GM19452 (cell line): ENCODE measurements at regions not wholly inside any gene's neighbourhood (a gene's known extent, or its start where the extent isn't known, plus 50 kb on each side); places are given as distances from the start of the nearest gene placed in this dataset.

ENCODE experiments used
- ATAC-seq: cut with Tn5 transposase; IDR thresholded peaks from one replicate; pipeline ENCODE4 v1.9.1; 2021; ENCODE audit not compliant: unreplicated experiment

GRCh38 chr11:116482716-116483115 is 290.1 kb downstream of the BUD13 start:
- no peak for ATAC-seq

- ATAC-seq = no peak
Measured at GRCh38 chr11:116481126-116481675, 291.6 kb downstream of the BUD13 start.

GRCh38 chr11:116478669-116479668 is 293.8 kb downstream of the BUD13 start:
- no peak for ATAC-seq

- ATAC-seq = no peak
Measured at GRCh38 chr11:116478205-116478604, 294.6 kb downstream of the BUD13 start.

- ATAC-seq = no peak
Measured at GRCh38 chr11:116473790-116474346, 298.9 kb downstream of the BUD13 start.

GRCh38 chr11:116473206-116473769 is 299.5 kb downstream of the BUD13 start:
- ATAC-seq = no peak

GRCh38 chr11:116472651-116473050 is 300.1 kb downstream of the BUD13 start:
- ATAC-seq = no peak

- ATAC-seq = no peak
Measured at GRCh38 chr11:116471608-116472256, 301.1 kb downstream of the BUD13 start.

- no peak for ATAC-seq
Measured at GRCh38 chr11:116468699-116469098, 304.1 kb downstream of the BUD13 start.

- ATAC-seq = no peak
Measured at GRCh38 chr11:116467823-116468222, 305.0 kb downstream of the BUD13 start.

- ATAC-seq = no peak
Measured at GRCh38 chr11:116466801-116467200, 306.0 kb downstream of the BUD13 start.

- ATAC-seq = no peak
Measured at GRCh38 chr11:116466191-116466590, 306.6 kb downstream of the BUD13 start.

- no peak for ATAC-seq
Measured at GRCh38 chr11:116465056-116465455, 307.7 kb downstream of the BUD13 start.

GRCh38 chr11:116461789-116462188 is 311.0 kb downstream of the BUD13 start:
- ATAC-seq = no peak

- no peak for ATAC-seq
Measured at GRCh38 chr11:116460156-116460920, 312.4 kb downstream of the BUD13 start.

- ATAC-seq = no peak
Measured at GRCh38 chr11:116459185-116460045, 313.4 kb downstream of the BUD13 start.

GRCh38 chr11:116458546-116458945 is 314.2 kb downstream of the BUD13 start:
- no peak for ATAC-seq

GRCh38 chr11:116457336-116458007 is 315.3 kb downstream of the BUD13 start:
- no peak for ATAC-seq

GRCh38 chr11:116454951-116455350 is 317.8 kb downstream of the BUD13 start:
- no peak for ATAC-seq
